CD4-positive, alpha-beta T cell (primary cell): ENCODE measurements at regions not wholly inside any gene's neighbourhood (a gene's known extent, or its start where the extent isn't known, plus 50 kb on each side); places are given as distances from the start of the nearest gene placed in this dataset.

Source experiments
- ATAC-seq: fragments of 200-7000 bp; cut with Tn5 transposase; one replicate; pipeline ENCODE4 v1.10.0; 2022; ENCODE audit warnings: mild to moderate bottlenecking; ENCODE audit not compliant: poor library complexity
- CTCF ChIA-PET: fragments of 350-600 bp; sonication (Branson Sonifier 250); formaldehyde crosslinking; loops from one replicate; lab custom pipeline; 2021; ENCODE audit warnings: antibody characterized with exemption, inconsistent platforms; lab: Charles Lee
- POLR2A ChIA-PET: fragments of 350-600 bp; sonication (Branson Sonifier 250); formaldehyde crosslinking; loops from one replicate; lab custom pipeline; 2021; ENCODE audit warnings: antibody characterized with exemption, inconsistent platforms; lab: Charles Lee
- DNase-seq, 14 experiments: peaks; one replicate each; pipeline ENCODE4 v3.0.0-alpha.2; 2013 to 2020; ENCODE audit warnings: mixed read lengths in 2 of 14
- H3K27ac ChIP-seq, 2 donors: one replicate each; pipeline versions ENCODE4 v1.5.1 to v1.7.0; 2013; ENCODE audit warnings: low read length in 2 of 2, low read depth in 1 of 2, mild to moderate bottlenecking in 1 of 2
- H3K27me3 ChIP-seq, 2 experiments: 1 replicate in 1 of 2; 2 replicates in 1 of 2; pipeline versions ENCODE4 v1.6.1 to v1.7.0; 2013; ENCODE audit warnings: low read length in 2 of 2, control low read depth in 1 of 2, mild to moderate bottlenecking in 1 of 2, moderate library complexity in 1 of 2; ENCODE audit not compliant: insufficient read depth in 2 of 2, control insufficient read depth in 1 of 2
- H3K36me3 ChIP-seq: one replicate; pipeline ENCODE4 v1.6.1; 2013; ENCODE audit warnings: low read length, control low read depth; ENCODE audit not compliant: insufficient read depth
- H3K4me1 ChIP-seq: one replicate; pipeline ENCODE4 v1.6.1; 2013; ENCODE audit warnings: low read length, control low read depth; ENCODE audit not compliant: insufficient read depth
- H3K4me3 ChIP-seq: one replicate; pipeline ENCODE4 v1.5.1; 2013; ENCODE audit warnings: mild to moderate bottlenecking, low read length, moderate library complexity
- H3K9me3 ChIP-seq, 2 experiments: 1 replicate in 1 of 2; 2 replicates in 1 of 2; pipeline versions ENCODE4 v1.6.1 to v1.7.0; 2013; ENCODE audit warnings: low read length in 2 of 2, mild to moderate bottlenecking in 2 of 2, control low read depth in 1 of 2, moderate library complexity in 1 of 2; ENCODE audit not compliant: control insufficient read depth in 1 of 2, insufficient read depth in 1 of 2
- H3K27ac Mint-ChIP-seq: one replicate; pipeline ENCODE4 v1.8.0; 2020; ENCODE audit warnings: mixed read lengths
- H3K27me3 Mint-ChIP-seq: one replicate; pipeline ENCODE4 v1.8.0; 2021; ENCODE audit warnings: mixed read lengths
- H3K36me3 Mint-ChIP-seq: one replicate; pipeline ENCODE4 v1.8.0; 2021; ENCODE audit warnings: low read depth, mixed read lengths
- H3K4me1 Mint-ChIP-seq: one replicate; pipeline ENCODE4 v1.8.0; 2021; ENCODE audit warnings: low read depth, mixed read lengths
- H3K4me3 Mint-ChIP-seq: one replicate; pipeline ENCODE4 v1.8.0; 2020; ENCODE audit warnings: mild to moderate bottlenecking, mixed read lengths
- H3K9me3 Mint-ChIP-seq: one replicate; pipeline ENCODE4 v1.8.0; 2020; ENCODE audit warnings: mixed read lengths
- intact Hi-C, 2 experiments: fragments of 100-400 bp; cut with DNase I in 1 of 2; cut with micrococcal nuclease in 1 of 2; formaldehyde crosslinking; loops; one replicate each; pipeline versions ENCODE4 v1.15.1 to v1.9.0; 2023 to 2025; cut with DNase I, micrococcal nuclease
- TF ChIP-seq, protein P1 (sequence below): fragments of 200-600 bp; IDR thresholded peaks from one replicate; pipeline ENCODE4 v1.8.0; 2022; ENCODE audit warnings: antibody characterized with exemption, mild to moderate bottlenecking

DNA sequence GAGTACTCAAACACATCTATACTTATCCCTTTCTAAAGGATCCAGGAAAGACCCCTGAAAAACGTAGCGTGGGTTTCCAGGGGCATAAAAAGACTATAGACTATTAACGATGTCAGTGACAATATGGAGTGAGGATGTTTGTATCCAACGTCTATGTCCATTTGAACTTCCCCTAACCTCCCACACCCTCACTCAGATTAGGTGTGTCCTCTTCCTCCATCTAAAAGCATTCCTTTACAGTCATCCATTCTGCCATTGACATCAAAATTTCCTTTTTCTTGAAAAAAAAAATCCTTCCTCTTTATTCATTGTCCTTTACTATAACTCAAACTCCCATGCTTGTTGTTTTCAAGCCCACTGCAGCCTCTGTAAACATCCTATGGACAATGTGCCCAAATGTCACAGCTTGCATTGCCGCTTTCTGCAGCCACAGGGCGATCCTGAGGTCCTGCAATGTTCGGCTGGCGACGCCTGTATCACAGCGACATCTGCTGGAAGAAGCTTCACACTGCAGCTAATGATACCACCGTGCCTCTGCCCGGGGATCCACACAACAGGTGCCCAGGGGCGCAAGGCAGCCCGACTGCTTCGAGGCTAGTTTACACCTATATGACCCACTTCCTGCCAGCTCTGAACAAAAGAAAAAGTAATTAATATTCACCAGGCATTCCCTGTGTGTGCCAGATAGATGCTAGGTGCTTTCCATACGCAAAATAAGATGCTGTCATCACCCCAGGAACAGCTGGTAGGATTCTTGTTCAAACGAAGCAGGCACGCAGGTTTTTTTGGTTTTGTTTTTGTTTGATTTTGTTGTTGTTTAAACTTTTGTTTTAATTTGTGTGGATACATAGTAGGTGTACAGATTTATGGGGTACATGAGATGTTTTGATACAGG is 267.9 kb upstream of the GHITM start:
- intact Hi-C loops = no loop called here
- Mint-ChIP-seq H3K27ac (no peak overlapping the region), H3K9me3 (no peaks in the 10 kb centered on the region)

DNA sequence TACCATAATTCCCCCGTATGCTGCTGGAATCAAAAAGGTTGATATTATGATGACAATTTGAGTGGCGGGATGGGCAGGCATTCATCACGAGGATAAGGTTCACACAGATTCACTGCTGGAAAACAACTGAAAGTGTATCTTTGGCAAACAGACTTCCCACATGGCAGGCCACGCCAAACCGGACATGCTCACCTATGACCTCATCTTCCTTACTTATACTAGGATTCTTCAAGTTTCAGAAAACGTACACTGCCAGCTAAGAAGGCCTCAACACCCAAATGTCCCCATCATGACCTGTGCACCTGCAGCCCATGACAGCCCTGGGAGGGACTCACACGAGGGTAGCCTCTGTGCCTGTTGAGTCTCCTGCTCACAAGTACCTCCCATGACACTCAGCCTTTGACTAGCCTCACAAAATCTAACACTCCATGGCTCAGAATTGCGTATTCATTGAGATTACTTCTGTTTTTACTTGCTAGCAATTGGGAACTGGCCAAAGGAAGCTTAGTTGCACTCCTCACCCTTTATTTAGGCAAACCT is 259.0 kb upstream of the GHITM start:
- CTCF ChIA-PET = no interaction called here

More for the DNA sequence above, 267.9 kb upstream of the GHITM start:
- CTCF ChIA-PET = interaction anchor here (0.6 to 1.5 kb wide), 6 partner anchors 15 to 106 kb away, joined by 3 to 5 read pairs (median 3); no protein-coding TSS in a partner anchor
- Mint-ChIP-seq H3K4me1 (no peaks in the 10 kb centered on the region), H3K36me3 (no peaks in the 10 kb centered on the region), H3K4me3 (no peak overlapping the region), H3K27me3 (no peaks in the 10 kb centered on the region)
- ATAC-seq (peak; percentile 55), DNase-seq (peak in 13 of 14 experiments; percentile 11 to 71 (median 34))
- Histone ChIP-seq H3K27me3 (no peaks in the 10 kb centered on the region), H3K4me1 (no peaks in the 10 kb centered on the region), H3K36me3 (no peaks in the 10 kb centered on the region), H3K4me3 (no peak overlapping the region), H3K27ac (no peak overlapping the region), H3K9me3 (no peaks in the 10 kb centered on the region)
- POLR2A ChIA-PET = interaction anchor here (0.5 kb wide), 1 partner anchor 1471 kb away, joined by 4 read pairs; no protein-coding TSS in a partner anchor
- TF ChIP-seq, protein P1, sequence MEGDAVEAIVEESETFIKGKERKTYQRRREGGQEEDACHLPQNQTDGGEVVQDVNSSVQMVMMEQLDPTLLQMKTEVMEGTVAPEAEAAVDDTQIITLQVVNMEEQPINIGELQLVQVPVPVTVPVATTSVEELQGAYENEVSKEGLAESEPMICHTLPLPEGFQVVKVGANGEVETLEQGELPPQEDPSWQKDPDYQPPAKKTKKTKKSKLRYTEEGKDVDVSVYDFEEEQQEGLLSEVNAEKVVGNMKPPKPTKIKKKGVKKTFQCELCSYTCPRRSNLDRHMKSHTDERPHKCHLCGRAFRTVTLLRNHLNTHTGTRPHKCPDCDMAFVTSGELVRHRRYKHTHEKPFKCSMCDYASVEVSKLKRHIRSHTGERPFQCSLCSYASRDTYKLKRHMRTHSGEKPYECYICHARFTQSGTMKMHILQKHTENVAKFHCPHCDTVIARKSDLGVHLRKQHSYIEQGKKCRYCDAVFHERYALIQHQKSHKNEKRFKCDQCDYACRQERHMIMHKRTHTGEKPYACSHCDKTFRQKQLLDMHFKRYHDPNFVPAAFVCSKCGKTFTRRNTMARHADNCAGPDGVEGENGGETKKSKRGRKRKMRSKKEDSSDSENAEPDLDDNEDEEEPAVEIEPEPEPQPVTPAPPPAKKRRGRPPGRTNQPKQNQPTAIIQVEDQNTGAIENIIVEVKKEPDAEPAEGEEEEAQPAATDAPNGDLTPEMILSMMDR = peak; percentile 87

DNA sequence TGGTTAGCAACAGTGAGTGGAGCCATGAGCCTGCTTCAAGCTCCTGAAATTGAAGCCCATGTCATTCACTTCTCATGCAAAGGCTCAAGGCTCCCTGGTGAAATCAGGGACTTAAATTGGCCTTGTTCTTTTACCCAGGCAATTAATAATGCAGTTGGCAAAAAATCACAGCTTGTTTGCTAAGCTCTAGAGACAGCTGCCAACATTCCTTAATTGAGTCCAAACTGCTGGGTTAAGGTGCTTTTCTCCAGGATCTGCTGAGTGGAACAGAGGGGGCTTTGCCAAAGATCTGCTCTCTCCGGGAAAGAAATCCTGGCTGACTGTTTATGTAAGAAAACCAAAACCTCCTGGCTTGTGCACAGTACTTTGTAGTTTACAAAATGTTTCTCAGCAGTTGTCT is 257.6 kb upstream of the GHITM start:
- H3K4me3 ChIP-seq = no peak overlapping the region
- H3K9me3 ChIP-seq = no peaks in the 10 kb centered on the region
- TF ChIP-seq, protein P1 = no peak
- no peaks in the 10 kb centered on the region for H3K36me3 Mint-ChIP-seq
- no peaks in the 10 kb centered on the region for H3K4me1 Mint-ChIP-seq
- DNase-seq = no peak
- no peak overlapping the region for H3K27ac ChIP-seq
- no peaks in the 10 kb centered on the region for H3K27me3 ChIP-seq
- no peak overlapping the region for H3K4me3 Mint-ChIP-seq
- H3K27ac Mint-ChIP-seq = no peak overlapping the region
- no peaks in the 10 kb centered on the region for H3K4me1 ChIP-seq
- H3K36me3 ChIP-seq = no peaks in the 10 kb centered on the region
- ChIA-PET CTCF (no interaction called here), POLR2A (no interaction called here)
- peaks cover 6% of the 10 kb centered on the region for H3K27me3 Mint-ChIP-seq
- intact Hi-C loops = no loop called here
- H3K9me3 Mint-ChIP-seq = no peaks in the 10 kb centered on the region
- no peak for ATAC-seq

More for the DNA sequence above, 259.0 kb upstream of the GHITM start:
- Histone ChIP-seq H3K27ac (no peak overlapping the region), H3K4me1 (no peaks in the 10 kb centered on the region), H3K4me3 (no peak overlapping the region), H3K9me3 (no peaks in the 10 kb centered on the region), H3K36me3 (no peaks in the 10 kb centered on the region), H3K27me3 (no peaks in the 10 kb centered on the region)
- Mint-ChIP-seq H3K27ac (no peak overlapping the region), H3K4me3 (no peak overlapping the region), H3K4me1 (no peaks in the 10 kb centered on the region), H3K36me3 (no peaks in the 10 kb centered on the region), H3K27me3 (no peaks in the 10 kb centered on the region), H3K9me3 (no peaks in the 10 kb centered on the region)
- intact Hi-C loops = no loop called here
- ATAC-seq = no peak
- DNase-seq = no peak
- TF ChIP-seq, protein P1 = no peak
- POLR2A ChIA-PET = no interaction called here
